ENCODE measurements at regions not wholly inside any gene's neighbourhood (a gene's known extent, or its start where the extent isn't known, plus 50 kb on each side); places are given as distances from the start of the nearest gene placed in this dataset.

DNA sequence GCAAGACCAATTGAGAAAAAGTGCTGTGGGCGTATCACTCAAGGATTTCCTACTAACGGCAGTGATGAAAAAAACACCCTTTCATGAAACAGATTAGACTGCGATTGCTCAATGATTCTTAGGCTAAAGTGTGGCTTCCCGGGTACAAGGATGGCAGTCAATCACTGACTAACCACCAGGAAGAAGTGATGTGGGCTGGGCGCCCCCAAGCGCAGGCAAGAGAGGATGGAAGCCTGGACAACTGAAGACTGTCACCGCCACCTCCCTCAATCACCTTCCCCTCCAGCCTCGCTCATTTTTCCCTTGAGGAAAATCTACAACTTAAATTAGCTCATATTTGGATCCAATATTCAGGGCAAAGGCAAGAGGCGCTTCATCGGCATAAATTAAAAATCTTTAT lies 707.2 kb downstream of the MTRR start:
- ChIA-PET POLR2A (no interaction called here), CTCF (no interaction called here)
- Mint-ChIP-seq H3K4me1 (ENCODE audit: low read depth) (no peaks in the 10 kb centered on the region), H3K27me3 (no peaks in the 10 kb centered on the region), H3K9me3 (peaks cover under 1% of the 10 kb centered on the region), H3K36me3 (ENCODE audit: low read depth) (no peaks in the 10 kb centered on the region), H3K4me3 (no peak overlapping the region), H3K27ac (no peak overlapping the region)
- Histone ChIP-seq H3K4me3 (ENCODE audit: low read length) (no peak overlapping the region), H3K27ac (ENCODE audit: low read depth in 1 of 2, low read length in 2 of 2) (no peak overlapping the region), H3K27me3 (ENCODE audit: control insufficient read depth in 1 of 2, insufficient read depth in 2 of 2, low read length in 2 of 2) (no peaks in the 10 kb centered on the region), H3K36me3 (ENCODE audit: insufficient read depth, low read length) (no peaks in the 10 kb centered on the region), H3K9me3 (ENCODE audit: control insufficient read depth in 1 of 2, insufficient read depth in 1 of 2, low read length in 2 of 2) (peaks cover 0 to 4% of the 10 kb centered on the region in 2 experiments), H3K4me1 (ENCODE audit: insufficient read depth, low read length) (no peaks in the 10 kb centered on the region)
- DNase-seq = no peak
- intact Hi-C loops (cut with DNase I, micrococcal nuclease) = no loop called here
- no peak for ATAC-seq (ENCODE audit: poor library complexity)
- TF ChIP-seq, protein P1, sequence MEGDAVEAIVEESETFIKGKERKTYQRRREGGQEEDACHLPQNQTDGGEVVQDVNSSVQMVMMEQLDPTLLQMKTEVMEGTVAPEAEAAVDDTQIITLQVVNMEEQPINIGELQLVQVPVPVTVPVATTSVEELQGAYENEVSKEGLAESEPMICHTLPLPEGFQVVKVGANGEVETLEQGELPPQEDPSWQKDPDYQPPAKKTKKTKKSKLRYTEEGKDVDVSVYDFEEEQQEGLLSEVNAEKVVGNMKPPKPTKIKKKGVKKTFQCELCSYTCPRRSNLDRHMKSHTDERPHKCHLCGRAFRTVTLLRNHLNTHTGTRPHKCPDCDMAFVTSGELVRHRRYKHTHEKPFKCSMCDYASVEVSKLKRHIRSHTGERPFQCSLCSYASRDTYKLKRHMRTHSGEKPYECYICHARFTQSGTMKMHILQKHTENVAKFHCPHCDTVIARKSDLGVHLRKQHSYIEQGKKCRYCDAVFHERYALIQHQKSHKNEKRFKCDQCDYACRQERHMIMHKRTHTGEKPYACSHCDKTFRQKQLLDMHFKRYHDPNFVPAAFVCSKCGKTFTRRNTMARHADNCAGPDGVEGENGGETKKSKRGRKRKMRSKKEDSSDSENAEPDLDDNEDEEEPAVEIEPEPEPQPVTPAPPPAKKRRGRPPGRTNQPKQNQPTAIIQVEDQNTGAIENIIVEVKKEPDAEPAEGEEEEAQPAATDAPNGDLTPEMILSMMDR (IDR thresholded peaks at IDR 0.05) = no peak

DNA sequence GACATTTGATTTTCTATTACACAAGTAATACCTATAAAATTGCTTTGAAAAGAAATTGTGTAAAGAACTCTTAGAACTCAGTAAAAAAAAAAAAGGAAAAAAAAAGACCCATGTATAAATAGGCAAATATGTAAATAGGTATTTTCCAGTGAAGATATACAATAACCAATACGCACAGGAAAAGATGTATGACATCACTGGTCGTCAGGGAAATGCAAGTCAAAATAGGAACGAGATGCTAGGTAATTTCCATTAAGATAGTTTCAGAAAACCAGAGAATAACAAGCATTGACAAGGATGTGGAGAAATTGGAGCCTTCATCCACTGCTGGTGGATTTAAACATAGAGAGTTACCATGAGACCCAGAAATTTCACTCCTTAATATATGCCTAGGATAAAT lies 708.8 kb downstream of the MTRR start:
- ATAC-seq (ENCODE audit: poor library complexity) = no peak
- Histone ChIP-seq H3K4me1 (ENCODE audit: insufficient read depth, low read length) (no peaks in the 10 kb centered on the region), H3K27me3 (ENCODE audit: control insufficient read depth in 1 of 2, insufficient read depth in 2 of 2, low read length in 2 of 2) (no peaks in the 10 kb centered on the region), H3K36me3 (ENCODE audit: insufficient read depth, low read length) (no peaks in the 10 kb centered on the region), H3K4me3 (ENCODE audit: low read length) (no peak overlapping the region), H3K9me3 (ENCODE audit: control insufficient read depth in 1 of 2, insufficient read depth in 1 of 2, low read length in 2 of 2) (peaks cover 0 to 4% of the 10 kb centered on the region in 2 experiments), H3K27ac (ENCODE audit: low read depth in 1 of 2, low read length in 2 of 2) (no peak overlapping the region)
- TF ChIP-seq, protein P1 (IDR thresholded peaks at IDR 0.05) = no peak
- Mint-ChIP-seq H3K27me3 (no peaks in the 10 kb centered on the region), H3K36me3 (ENCODE audit: low read depth) (no peaks in the 10 kb centered on the region), H3K4me1 (ENCODE audit: low read depth) (no peaks in the 10 kb centered on the region), H3K27ac (no peak overlapping the region), H3K9me3 (peaks cover 5% of the 10 kb centered on the region), H3K4me3 (no peak overlapping the region)
- ChIA-PET CTCF (no interaction called here), POLR2A (no interaction called here)
- intact Hi-C loops (cut with DNase I, micrococcal nuclease) = no loop called here
- DNase-seq = no peak

DNA sequence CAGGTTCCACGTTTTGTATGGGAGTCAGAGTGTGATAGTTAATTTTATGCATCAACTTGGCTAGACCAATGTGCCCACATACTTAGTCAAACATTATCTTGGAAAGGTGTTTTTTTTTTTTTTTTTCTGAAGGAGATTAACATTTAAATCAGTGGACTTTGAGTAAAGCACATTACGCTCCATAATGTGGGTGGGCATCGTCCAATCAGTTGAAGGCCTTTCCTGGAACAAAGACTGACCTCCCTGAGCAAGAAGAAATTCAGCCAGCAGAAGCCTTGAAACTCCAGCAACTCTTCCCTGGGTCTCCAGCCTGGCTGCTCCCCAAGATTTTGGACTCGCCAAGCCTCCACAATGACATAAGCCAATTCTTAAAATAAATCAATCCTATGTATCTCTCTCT lies 711.4 kb downstream of the MTRR start:
- H3K27ac Mint-ChIP-seq = no peak overlapping the region
- no peaks in the 10 kb centered on the region for H3K27me3 Mint-ChIP-seq
- Histone ChIP-seq H3K27me3 (ENCODE audit: control insufficient read depth in 1 of 2, insufficient read depth in 2 of 2, low read length in 2 of 2) (no peaks in the 10 kb centered on the region), H3K9me3 (ENCODE audit: control insufficient read depth in 1 of 2, insufficient read depth in 1 of 2, low read length in 2 of 2) (peaks cover 0 to 4% of the 10 kb centered on the region in 2 experiments), H3K36me3 (ENCODE audit: insufficient read depth, low read length) (no peaks in the 10 kb centered on the region), H3K4me1 (ENCODE audit: insufficient read depth, low read length) (no peaks in the 10 kb centered on the region), H3K4me3 (ENCODE audit: low read length) (no peak overlapping the region), H3K27ac (ENCODE audit: low read depth in 1 of 2, low read length in 2 of 2) (no peak overlapping the region)
- H3K9me3 Mint-ChIP-seq = peaks cover 5% of the 10 kb centered on the region
- no peaks in the 10 kb centered on the region for H3K4me1 Mint-ChIP-seq (ENCODE audit: low read depth)
- no peak overlapping the region for H3K4me3 Mint-ChIP-seq
- POLR2A ChIA-PET = no interaction called here
- CTCF ChIA-PET = no interaction called here
- intact Hi-C loops (cut with DNase I, micrococcal nuclease) = no loop called here
- ATAC-seq (ENCODE audit: poor library complexity) = no peak
- DNase-seq = no peak
- TF ChIP-seq, protein P1 (IDR thresholded peaks at IDR 0.05) = no peak
- no peaks in the 10 kb centered on the region for H3K36me3 Mint-ChIP-seq (ENCODE audit: low read depth)
